HUDEP-2 (cell line): ENCODE measurements at regions not wholly inside any gene's neighbourhood (a gene's known extent, or its start where the extent isn't known, plus 50 kb on each side); places are given as distances from the start of the nearest gene placed in this dataset.
A peak's percentile ranks its signal among the peaks of the same experiment; 100 is the strongest.
"Not testable (repeated sequence)": the region's sequence is repeated elsewhere in the genome, so short reads cannot be mapped to it uniquely, and the experiment has no call there.

Experiments
- DNase-seq, 76 experiments: peaks; one replicate each; lab custom pipeline; 2025; ENCODE audit not compliant: unreplicated experiment in 76 of 76; lab: John Stamatoyannopoulos, UW

GRCh38 chr6:142016666-142017065 lies 116.1 kb upstream of the GJE1 start:
- DNase-seq, result not testable (repeated sequence)

GRCh38 chr6:142015463-142015862 lies 117.3 kb upstream of the GJE1 start:
- DNase-seq, result not testable (repeated sequence)

GRCh38 chr6:142015011-142015410 lies 117.7 kb upstream of the GJE1 start:
- no peak for DNase-seq

- no peak for DNase-seq
Observed at GRCh38 chr6:142014515-142014914, 118.2 kb upstream of the GJE1 start.

GRCh38 chr6:142013875-142014495 lies 118.7 kb upstream of the GJE1 start:
- DNase-seq, result no peak

GRCh38 chr6:142013287-142013686 lies 119.4 kb upstream of the GJE1 start:
- no peak for DNase-seq

- no peak for DNase-seq
Observed at GRCh38 chr6:142011775-142012174, 121.0 kb upstream of the GJE1 start.

- DNase-seq, result no peak
Observed at GRCh38 chr6:142011156-142011555, 121.6 kb upstream of the GJE1 start.

GRCh38 chr6:142009647-142010046 lies 123.1 kb upstream of the GJE1 start:
- no peak for DNase-seq

GRCh38 chr6:142008781-142009180 lies 123.9 kb upstream of the GJE1 start:
- DNase-seq, result no peak

- DNase-seq, result no peak
Observed at GRCh38 chr6:142008016-142008735, 124.5 kb upstream of the GJE1 start.

- DNase-seq, result no peak
Observed at GRCh38 chr6:142005021-142005420, 127.7 kb upstream of the GJE1 start.

GRCh38 chr6:142002825-142003405 lies 129.8 kb upstream of the GJE1 start:
- DNase-seq, result no peak

- no peak for DNase-seq
Observed at GRCh38 chr6:141996823-141997222, 135.9 kb upstream of the GJE1 start.

- DNase-seq, result no peak
Observed at GRCh38 chr6:141992109-141992508, 140.6 kb upstream of the GJE1 start.

- no peak for DNase-seq
Observed at GRCh38 chr6:141990840-141991239, 141.9 kb upstream of the GJE1 start.

- no peak for DNase-seq
Observed at GRCh38 chr6:141989706-141989959, 143.1 kb upstream of the GJE1 start.

GRCh38 chr6:141988954-141989705 lies 143.6 kb upstream of the GJE1 start:
- DNase-seq, result peak in 21 of 76 experiments; percentile 2 to 43 (median 15)

GRCh38 chr6:141988327-141988726 lies 144.4 kb upstream of the GJE1 start:
- DNase-seq, result no peak

- DNase-seq, result no peak
Observed at GRCh38 chr6:141986457-141986856, 146.3 kb upstream of the GJE1 start.

- no peak for DNase-seq
Observed at GRCh38 chr6:141981190-141981589, 151.5 kb upstream of the GJE1 start.

GRCh38 chr6:141977782-141978181 lies 154.9 kb upstream of the GJE1 start:
- no peak for DNase-seq
